AG08395 (cell line): ENCODE measurements at regions not wholly inside any gene's neighbourhood (a gene's known extent, or its start where the extent isn't known, plus 50 kb on each side); places are given as distances from the start of the nearest gene placed in this dataset.

ENCODE experiments used
- DNase-seq: peaks from one replicate; pipeline ENCODE4 v3.0.0; 2012; ENCODE audit warnings: mixed read lengths, low spot score

- no peak for DNase-seq
Measured at GRCh38 chr20:6616421-6616820, 151.1 kb upstream of the BMP2 start.

- DNase-seq, result no peak
Measured at GRCh38 chr20:6614836-6615235, 152.7 kb upstream of the BMP2 start.

DNA sequence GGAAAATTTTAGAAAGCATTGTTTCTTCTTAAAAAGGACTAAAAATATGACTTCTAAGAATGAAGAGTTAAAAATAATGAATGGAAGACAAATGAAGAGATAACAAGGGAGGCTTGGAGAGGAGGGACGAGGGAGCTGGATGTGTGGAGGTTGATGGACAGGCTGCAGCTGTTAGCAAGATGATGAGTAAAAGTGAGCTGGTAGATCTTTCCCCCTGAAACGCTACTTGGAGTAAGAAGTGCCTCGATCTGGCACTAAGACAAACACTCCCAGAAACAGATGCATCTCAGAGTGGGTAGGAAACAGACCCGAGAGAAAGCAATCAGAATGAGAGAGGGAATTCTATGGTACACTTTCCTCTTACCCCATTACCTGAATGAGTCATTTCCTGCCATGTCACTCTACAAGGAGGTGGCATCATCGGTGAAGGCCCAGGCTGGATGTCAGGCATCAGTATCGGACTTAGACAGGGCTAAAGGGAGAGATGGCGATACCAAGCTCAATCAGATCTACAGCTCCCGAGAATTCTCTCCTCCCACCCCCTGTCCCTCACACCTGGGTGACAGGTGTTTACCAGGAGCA is 154.1 kb upstream of the BMP2 start:
- no peak for DNase-seq

DNA sequence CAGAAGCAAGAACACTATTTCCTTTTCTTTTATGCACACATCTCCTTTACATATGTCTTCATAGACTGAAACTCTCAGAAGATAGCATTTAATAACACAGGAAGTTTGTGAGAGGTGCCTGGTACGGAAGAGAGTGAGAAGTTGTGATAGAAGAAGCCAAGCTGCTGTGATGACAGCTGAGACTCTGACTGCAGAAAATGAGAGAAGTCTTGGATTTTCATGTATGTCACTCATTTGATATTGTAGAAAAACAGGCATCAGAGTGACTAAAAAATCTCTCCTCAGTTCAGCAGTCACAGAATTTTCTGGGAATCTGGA is 154.9 kb upstream of the BMP2 start:
- DNase-seq, result no peak

DNA sequence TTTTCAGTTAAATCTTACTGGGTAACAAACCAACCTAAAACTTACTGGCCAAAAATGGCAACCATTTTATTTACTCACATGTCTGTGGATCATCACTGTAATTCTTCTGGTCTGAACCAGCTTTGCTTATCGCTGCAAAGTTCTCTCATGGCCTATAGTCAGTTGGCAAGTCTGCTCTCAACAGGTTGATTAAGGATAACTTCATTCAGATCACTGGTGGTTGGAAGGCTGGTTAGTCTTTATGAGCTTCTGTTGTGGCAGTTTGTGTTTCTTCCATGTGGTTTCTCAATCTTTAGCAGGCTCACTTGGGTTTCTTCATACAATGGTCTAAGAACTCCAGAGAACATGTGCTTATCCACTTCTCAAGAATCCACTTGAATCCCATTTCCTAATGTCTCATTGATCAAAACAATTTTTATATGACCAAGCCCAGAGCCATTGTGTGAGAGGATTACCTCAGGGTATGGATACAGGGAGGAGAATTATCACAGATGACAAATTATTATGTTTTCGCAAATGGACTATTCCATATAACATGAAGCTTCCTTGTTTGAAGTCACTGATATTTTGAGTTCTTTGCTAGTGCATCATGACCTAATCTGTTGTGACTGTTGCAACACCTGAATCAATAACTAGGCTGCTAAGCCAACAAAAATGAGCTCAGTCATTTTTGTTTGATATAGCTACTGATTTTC is 155.4 kb upstream of the BMP2 start:
- no peak for DNase-seq

DNA sequence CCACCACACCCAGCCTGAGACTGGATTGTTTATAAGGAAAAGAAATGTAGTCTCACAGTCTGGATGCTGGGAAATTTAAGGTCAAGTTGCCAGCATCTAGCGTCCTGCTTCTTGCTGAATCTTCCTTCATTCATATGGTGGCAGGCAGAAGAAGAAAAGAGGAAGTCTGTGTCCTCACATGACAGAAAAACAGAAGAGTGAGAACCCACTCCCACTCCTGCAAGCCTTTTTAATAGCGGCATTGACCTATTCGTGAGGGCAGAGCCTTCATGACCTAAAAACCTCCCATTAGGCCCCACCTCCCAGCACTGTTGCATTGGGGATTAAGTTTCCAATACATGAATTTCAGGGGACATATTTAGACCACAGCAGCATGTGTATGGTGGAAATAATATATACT is 160.8 kb upstream of the BMP2 start:
- DNase-seq, result no peak

DNA sequence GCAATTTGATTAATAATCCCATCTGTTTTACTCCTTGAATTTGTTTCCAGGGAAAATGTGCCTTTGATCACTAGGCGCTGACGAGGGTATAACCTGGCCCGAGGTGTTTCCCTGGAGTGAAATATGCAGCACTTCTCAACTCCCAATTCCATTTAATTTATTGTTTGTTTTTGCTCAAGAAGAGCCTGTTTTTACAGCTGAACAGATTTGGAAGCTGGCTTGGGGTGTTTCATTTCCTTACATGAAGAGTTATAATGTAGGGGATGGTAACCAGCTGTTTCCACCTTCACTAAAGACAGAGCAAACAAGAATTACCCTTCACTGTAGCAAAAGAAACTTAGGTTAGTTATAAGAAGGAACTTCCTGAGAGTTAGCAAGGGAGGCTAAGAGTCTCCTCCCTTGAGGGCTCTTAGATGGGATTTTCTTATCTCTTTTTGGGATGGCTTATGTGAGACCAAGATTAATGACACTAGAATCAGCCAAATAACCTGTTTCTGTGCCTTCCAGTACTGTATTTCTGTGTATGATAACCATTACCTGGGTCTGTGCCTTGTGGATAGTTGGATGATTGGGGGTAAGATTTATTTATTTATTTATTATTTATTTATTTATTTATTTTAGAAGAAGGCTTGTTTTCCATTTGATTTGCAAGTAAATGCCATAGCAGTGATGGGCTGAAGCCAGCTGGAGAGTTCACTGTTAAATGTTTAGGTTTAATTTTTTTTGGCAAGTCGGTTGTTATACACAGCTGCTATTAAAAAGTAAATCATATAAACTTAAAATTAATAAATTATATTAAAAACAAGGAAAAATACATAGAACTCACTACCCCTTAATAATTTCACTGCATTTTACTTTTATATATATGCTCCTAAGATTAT is 162.2 kb upstream of the BMP2 start:
- DNase-seq, result no peak

DNA sequence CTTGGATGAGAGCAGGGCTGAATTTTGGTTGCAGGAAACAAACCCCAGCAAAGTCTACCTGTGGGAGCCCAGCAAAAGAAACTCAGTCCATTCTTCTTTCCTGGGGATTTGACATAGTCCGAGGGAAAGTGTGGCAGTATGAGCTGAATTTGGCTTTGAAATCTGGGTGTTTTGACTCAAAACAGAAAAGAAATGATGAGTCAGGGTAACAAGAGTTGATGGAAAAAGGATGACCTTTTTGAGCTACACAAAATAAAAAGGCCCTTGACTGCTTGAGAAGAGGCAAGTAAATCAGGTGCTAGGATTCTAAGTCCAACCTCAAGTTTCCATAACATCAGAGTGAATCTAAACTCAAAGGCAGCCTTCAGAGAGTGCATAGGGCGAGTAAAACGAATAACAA is 163.3 kb upstream of the BMP2 start:
- DNase-seq, result no peak

DNA sequence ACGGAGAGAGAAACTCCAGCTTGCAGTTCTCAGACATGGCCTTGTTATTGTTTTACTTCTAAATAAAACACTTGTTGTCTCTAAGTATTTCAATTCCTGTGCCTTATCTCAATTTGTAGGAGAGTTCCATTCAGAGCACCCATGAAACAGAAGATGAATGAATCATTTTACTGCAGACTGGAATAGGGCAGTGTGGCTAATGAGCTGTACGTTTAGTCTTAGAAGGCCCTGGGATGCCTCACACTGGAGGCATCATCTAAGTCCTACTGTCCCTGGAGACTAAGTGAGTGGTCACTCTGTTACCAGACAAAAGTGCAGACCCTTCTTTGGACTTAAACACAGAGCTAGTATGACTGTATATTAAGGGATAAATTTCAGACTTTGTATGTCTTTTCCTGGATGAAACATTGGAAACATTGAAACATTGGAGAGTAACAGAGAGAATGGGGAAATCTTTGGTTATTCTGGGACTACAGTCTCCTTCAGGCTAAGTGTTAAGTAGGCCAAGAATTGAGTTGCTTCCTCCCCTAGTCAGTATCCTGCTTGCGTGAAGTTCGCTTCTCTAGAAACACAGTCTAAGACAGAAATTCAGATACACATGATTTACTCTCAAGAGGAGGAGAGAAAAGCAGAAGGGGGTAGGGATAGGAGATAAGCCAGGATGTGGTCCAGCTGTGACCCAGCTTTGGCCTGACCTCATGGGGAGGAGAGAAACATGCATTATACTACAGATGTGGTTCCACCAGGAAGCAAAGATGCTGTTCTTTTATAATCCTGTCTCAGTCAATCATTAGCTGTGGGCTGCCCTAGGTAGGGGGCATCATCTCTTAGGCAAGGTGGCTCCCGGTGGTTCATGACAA is 167.4 kb upstream of the BMP2 start:
- no peak for DNase-seq

DNA sequence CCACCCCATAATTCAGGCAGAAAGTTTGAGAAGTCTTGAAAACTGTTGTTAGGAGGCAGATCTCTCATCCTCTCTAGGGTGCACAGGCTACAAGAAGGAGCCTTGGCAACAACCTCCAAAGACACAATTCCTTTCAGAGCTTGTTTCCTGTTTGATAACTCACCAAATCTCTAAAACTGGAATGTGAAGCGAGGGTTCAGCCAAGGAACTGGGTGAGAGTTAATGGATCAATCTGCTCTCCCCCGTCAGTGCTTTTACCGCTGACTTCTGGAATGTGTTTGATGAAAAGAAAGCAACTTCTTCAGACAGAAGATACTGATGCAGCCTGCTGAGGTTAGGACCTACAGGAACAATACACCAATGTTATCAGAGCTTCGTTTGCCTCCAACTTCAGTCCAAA is 171.8 kb upstream of the BMP2 start:
- DNase-seq, result peak; percentile 32

DNA sequence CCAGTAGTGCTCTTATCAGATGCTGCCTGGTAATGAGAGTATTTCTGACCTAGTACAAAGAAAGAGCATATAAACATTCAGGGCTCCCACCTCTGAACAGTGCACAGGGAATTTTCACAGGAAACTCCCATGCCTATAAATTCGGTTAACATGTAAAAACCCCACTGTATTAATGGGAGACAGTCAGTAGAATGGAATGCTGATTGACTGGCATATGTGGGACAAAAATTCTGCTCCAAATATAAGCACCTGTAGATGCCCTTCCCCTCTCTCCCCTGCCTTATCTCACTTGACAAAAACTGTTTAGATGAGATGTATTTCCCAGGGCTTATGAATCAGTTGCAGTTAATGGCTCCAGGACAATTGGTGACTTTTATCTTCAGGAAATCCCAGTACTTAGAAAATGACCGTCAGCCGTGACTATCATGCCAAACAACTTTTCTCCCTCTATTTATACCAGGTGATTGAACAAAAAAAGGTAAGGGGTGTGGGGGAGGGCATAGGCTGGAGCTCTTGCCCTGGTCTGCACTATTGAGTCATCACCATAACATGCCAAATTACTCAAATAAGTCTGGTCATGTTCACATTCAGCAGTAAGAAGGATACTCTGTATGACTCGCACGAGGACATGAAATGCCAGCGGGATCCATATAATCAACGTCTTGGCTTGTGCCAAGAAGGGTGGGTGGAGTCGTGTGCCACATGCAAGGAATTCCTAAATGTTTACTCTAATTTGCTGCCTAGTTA is 176.4 kb upstream of the BMP2 start:
- peak; percentile 65 for DNase-seq

GRCh38 chr20:6588296-6588695 is 179.2 kb upstream of the BMP2 start:
- no peak for DNase-seq

DNA sequence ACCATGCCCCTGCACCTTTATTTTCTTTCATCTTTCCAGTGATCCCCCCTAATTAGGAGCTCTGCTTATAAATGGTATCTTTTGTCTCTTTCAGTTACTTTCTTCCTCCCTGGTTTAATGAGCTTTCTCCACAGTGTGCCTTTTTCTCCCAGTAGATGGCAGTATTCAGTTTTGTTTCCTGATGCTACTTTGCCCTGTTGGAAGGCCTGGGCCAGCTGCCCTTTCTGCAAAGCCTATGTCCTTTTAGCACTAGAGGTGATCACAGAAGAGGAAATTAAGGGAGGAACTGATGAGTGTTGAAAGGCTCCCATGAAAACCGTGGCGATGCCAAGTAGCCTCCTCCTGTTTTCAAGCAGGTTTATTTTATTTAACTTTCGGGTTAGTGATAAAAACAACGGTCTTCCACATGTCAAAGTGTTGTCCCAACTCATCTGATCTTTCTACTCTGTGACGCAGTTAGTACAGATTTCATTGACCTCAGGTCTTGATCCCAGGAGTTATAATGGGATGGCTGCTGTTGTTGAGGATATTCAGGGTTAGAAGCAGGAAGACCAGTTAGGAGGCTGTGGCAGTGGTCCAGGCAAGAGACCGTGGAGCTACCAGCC is 184.2 kb upstream of the BMP2 start:
- DNase-seq, result peak; percentile 68

DNA sequence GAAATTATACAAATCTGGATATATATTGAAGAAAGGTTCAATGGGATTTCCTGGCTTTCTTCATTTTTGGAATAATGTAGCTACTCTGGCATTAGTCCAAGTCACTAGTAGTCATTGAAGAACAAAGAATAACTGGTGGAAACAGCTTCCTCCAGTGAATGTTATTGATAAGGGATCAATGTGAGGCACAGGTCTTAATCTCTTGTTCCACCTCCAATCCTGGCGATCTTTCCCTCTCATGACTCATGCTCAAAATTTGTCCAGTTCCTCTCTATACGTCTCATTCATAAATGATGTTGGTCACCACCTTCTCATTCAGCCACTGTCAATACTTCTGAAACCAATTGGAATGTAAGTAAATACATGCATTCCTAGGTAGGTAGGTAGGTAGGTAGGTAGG is 185.0 kb upstream of the BMP2 start:
- no peak for DNase-seq

GRCh38 chr20:6580486-6580885 is 187.0 kb upstream of the BMP2 start:
- no peak for DNase-seq

- DNase-seq, result no peak
Measured at GRCh38 chr20:6579824-6580223, 187.7 kb upstream of the BMP2 start.

DNA sequence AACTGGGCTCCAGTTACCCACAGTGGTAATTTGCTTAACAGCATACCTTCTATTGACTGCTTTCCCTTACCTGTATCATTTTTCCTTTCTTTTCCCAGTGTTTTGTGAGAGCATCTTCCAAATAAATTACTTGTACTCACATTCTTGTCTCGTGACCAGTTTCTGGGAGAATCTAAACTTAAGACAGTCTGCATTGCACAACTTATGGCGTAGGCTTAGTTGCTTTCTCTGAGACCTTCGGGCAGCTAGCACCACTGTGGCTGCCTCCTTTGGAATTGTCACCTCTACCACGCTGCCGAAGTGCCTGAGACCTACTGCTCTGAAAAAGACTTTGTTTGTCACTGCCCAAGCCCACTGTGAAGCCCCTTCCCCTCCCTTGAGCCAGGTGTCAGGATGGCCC is 188.1 kb upstream of the BMP2 start:
- DNase-seq, result no peak

DNA sequence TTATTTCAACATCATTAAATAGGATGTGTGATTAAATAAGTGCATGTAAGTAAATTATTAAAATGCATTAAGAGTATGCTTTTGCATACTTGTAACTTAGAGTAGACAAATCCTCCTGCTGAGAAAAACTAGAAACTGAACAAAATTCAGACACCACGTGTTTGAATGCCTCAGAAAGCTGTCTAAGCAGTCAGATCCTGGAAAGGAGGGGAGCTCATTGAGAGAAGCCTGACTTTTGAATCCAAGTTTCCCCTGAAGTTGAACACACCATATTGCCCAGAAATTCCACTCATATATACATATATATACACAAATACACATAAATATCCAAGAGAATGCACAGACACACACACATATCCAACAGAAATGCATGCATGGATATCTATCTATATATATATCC is 190.0 kb upstream of the BMP2 start:
- no peak for DNase-seq

DNA sequence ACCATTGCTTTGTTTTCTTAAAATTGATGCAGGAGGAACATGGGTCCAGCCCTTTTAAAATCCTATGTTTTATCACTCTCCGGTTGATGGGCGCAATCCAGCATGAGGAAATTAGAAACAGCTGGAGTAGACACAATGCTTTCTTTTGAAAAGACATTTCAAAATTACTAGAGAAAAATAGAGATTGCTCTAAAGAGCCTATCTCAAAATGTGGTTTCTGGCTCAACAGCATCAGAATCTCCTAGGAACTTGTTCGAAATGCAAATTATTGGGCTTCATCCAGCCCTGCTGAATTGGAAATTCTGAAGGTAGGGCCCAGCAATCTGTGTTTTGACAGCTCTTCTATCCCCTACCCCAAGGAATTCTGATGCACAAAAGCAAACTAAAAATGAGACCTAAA is 190.8 kb upstream of the BMP2 start:
- no peak for DNase-seq

DNA sequence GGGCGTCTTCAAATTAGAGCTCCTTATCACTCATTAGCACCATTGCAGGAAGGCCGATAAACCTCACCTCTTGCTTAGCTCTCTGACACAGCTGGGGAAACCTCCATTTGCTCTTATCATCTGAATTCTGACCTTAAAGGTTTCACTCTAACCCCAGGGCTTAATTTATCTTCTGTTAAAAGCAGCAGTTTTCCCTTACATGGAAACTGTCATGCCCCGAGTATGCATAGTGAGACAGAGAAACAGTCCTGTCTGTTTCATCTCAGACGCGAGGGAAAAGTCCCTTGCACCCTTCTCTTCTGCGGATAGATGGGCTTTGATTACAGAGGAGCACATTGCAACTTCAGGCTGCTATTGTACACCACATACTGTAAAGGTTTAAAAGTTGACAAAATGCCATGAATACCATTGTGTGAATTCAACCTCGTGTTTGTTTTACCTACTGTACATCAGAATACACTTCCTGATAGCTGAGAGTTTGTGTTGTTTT is 191.5 kb upstream of the BMP2 start:
- DNase-seq, result no peak

- DNase-seq, result peak; percentile 46
Measured at GRCh38 chr20:6566821-6567220, 200.7 kb upstream of the BMP2 start.
